ENCODE measurements at regions not wholly inside any gene's neighbourhood (a gene's known extent, or its start where the extent isn't known, plus 50 kb on each side); places are given as distances from the start of the nearest gene placed in this dataset.

GRCh38 chr2:41204315-41204714 lies 752.4 kb upstream of the SLC8A1 start:
- ATAC-seq (no peak), DNase-seq (ENCODE audit: low read depth, low spot score) (no peak), FAIRE-seq (no peak)
- Histone ChIP-seq H3K9me3 (replicated peaks; ENCODE audit: control insufficient read depth, insufficient read depth, low read length) (no peaks in the 10 kb centered on the region), H3K27me3 (replicated peaks in 1 of 2; ENCODE audit: control insufficient read depth in 2 of 2, insufficient read depth in 2 of 2, low read length in 1 of 2) (no peaks in the 10 kb centered on the region), H3K4me2 (ENCODE audit: control insufficient read depth, insufficient read depth) (no peak overlapping the region), H2AFZ (ENCODE audit: control insufficient read depth, low read depth, low read length) (no peak overlapping the region), H3K4me3 (no peak overlapping the region), H3K9ac (ENCODE audit: control insufficient read depth, insufficient read depth, low read length) (no peak overlapping the region), H3K79me2 (ENCODE audit: control insufficient read depth, insufficient read depth, low read length) (no peaks in the 10 kb centered on the region), H3K36me3 (ENCODE audit: control insufficient read depth in 2 of 2, insufficient read depth in 2 of 2, low read length in 1 of 2) (no peaks in the 10 kb centered on the region), H4K20me1 (ENCODE audit: control insufficient read depth, insufficient read depth) (no peaks in the 10 kb centered on the region), H3K27ac (ENCODE audit: control insufficient read depth, insufficient read depth) (no peak overlapping the region), H3K4me1 (ENCODE audit: control insufficient read depth, insufficient read depth, low read length) (no peaks in the 10 kb centered on the region)
- no peak for TF ChIP-seq NRF1 (conservative IDR thresholded peaks at IDR 0.05; ENCODE audit: low read depth, low read length)
- TF ChIP-seq E2F4 (IDR thresholded peaks at IDR 0.05; ENCODE audit: low read depth, low read length), result no peak
- no peak for TF ChIP-seq MEF2A (IDR thresholded peaks at IDR 0.05; ENCODE audit: insufficient read depth, low read depth, low read length)
- no peak for TF ChIP-seq ATF3 (IDR thresholded peaks at IDR 0.05; ENCODE audit: borderline replicate concordance, extremely low read depth, low read depth, low read length)
- TF ChIP-seq SIN3A (IDR thresholded peaks at IDR 0.05; ENCODE audit: low read depth, low read length), result no peak
- no peak for TF ChIP-seq CBX5 (IDR thresholded peaks at IDR 0.05; ENCODE audit: low read depth)
- TF ChIP-seq MLLT1 (IDR thresholded peaks at IDR 0.05), result no peak
- TF ChIP-seq STAT3 (IDR thresholded peaks at IDR 0.05; ENCODE audit: low read depth, low read length), result no peak
- no peak for TF ChIP-seq GABPA (IDR thresholded peaks at IDR 0.05; ENCODE audit: low read depth)
- TF ChIP-seq MEF2B (IDR thresholded peaks at IDR 0.05; ENCODE audit: partially characterized antibody, poor library complexity, severe bottlenecking), result no peak
- no peak for TF ChIP-seq RB1 (IDR thresholded peaks at IDR 0.05; ENCODE audit: borderline replicate concordance)
- TF ChIP-seq NKRF (conservative IDR thresholded peaks at IDR 0.05), result no peak
- no peak for TF ChIP-seq POLR2A (IDR thresholded peaks at IDR 0.05; ENCODE audit: low read depth, low read length)
- TF ChIP-seq PAX8 (IDR thresholded peaks at IDR 0.05), result no peak
- CTCF ChIA-PET, result no interaction called here
- BruUV-seq (replicated peaks), result no TSS peak
- WGBS (ENCODE audit: insufficient coverage, insufficient replicate concordance, low lambda C conversion rate, missing lambda C conversion rate), result 22% methylated on average over 3 of the region's 3 CpGs
- in situ Hi-C loops (cut with MboI) (no loop called here), intact Hi-C loops (cut with micrococcal nuclease; ENCODE audit: unreplicated experiment) (no loop called here)
- POLR2A ChIA-PET, result no interaction called here
- SMC1A ChIA-PET (ENCODE audit: uncharacterized antibody, unreplicated experiment), result interaction anchor here (0.9 kb wide), 1 partner anchor 14 kb away, joined by 3 read pairs; no protein-coding TSS in a partner anchor
- RAD21 ChIA-PET (ENCODE audit: unreplicated experiment), result no interaction called here

All from GM12878 (cell line).